HG02798 (cell line): ENCODE measurements at regions not wholly inside any gene's neighbourhood (a gene's known extent, or its start where the extent isn't known, plus 50 kb on each side); places are given as distances from the start of the nearest gene placed in this dataset.
"Not testable (repeated sequence)": the region's sequence is repeated elsewhere in the genome, so short reads cannot be mapped to it uniquely, and the experiment has no call there.

Source experiments
- ATAC-seq: cut with Tn5 transposase; IDR thresholded peaks from one replicate; pipeline ENCODE4 v1.9.1; 2021; ENCODE audit warnings: mild to moderate bottlenecking; ENCODE audit not compliant: unreplicated experiment, poor library complexity

- no peak for ATAC-seq
Observed at GRCh38 chr15:26043018-26043417, 179.9 kb upstream of the ATP10A start.

- ATAC-seq, result no peak
Observed at GRCh38 chr15:26038693-26039092, 175.6 kb upstream of the ATP10A start.

GRCh38 chr15:26037369-26037768 is 174.2 kb upstream of the ATP10A start:
- ATAC-seq, result no peak

GRCh38 chr15:26033493-26033892 is 170.4 kb upstream of the ATP10A start:
- ATAC-seq, result no peak

- ATAC-seq, result no peak
Observed at GRCh38 chr15:26032162-26032846, 169.2 kb upstream of the ATP10A start.

DNA sequence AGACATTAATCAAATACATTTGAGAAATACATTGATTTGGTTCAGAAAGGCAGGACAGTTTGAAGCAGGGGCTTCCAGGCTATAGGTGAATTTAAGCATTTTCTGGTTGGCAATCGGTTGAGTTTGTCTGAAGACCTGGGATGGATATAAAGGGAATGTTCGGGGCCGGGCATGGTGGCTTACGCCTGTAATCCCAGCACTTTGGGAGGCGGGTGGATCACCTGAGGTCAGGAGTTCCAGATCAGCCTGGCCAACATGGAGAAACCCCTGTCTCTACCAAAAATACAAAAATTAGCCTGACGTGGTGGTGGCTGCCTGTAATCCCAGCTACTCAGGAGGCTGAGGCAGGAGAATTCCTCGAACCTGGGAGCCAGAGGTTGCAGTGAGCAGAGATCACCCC is 166.5 kb upstream of the ATP10A start:
- not testable (repeated sequence) for ATAC-seq

GRCh38 chr15:26029146-26029545 is 166.0 kb upstream of the ATP10A start:
- ATAC-seq, result no peak

- ATAC-seq, result no peak
Observed at GRCh38 chr15:26028086-26028740, 165.1 kb upstream of the ATP10A start.

- not testable (repeated sequence) for ATAC-seq
Observed at GRCh38 chr15:26026671-26027070, 163.5 kb upstream of the ATP10A start.

DNA sequence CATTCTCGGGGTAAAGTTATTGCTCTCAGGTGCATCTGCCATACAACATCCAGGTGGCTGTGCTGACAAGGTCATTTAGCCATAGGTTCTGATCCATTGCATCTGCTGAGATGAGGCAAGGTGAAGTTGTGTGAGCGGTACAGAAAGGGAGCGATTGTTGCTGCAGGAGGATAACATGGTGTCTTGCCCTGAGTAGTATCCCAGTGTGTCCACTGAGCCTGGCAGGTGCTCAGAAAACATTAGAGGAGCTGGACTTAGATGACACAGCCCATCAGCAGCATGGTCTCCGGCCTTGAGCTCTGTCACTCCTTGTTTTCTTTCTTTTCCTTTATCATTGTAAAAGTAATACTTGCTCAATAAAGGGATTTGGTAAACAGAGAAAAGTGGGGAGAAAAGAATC is 161.1 kb upstream of the ATP10A start:
- no peak for ATAC-seq

DNA sequence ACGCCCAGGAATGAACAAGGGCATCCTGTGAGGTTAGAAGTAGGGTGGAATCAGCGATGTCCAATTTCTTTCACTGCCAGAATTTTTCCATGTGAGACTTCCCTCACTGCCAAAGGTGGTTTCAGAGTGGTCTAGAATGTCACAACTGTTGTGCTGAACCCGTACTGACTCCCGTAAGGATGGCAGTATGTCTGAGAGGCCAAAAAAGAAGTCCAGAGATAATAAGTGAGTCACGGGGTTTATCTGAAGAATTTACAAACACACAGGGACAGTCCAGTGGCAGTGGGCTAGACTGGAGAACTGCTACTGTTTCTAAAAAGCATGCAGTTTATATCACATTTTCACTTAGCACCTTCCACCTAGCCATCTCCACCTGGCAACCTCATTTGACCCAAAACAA is 160.6 kb upstream of the ATP10A start:
- ATAC-seq, result no peak

GRCh38 chr15:26023231-26023630 is 160.1 kb upstream of the ATP10A start:
- ATAC-seq, result no peak

GRCh38 chr15:26020871-26021270 is 157.7 kb upstream of the ATP10A start:
- ATAC-seq, result no peak

DNA sequence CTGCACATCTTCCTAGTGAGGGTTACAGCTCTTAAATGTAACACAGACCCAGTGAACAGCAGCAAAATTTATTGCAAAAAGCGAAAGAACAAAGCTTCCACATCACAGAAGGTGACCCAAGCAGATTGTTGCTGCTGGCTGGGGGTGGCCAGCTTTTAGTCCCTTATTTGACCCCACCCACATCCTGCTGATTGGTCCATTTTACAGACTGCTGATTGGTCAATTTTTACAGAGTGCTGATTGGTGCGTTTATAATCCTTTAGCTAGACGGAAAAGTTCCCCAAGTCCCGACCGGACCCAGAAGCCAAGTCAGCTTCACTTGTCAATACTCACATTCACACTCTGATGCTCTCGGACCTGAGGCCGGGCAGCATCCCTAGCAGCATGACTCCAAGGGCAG is 154.5 kb upstream of the ATP10A start:
- no peak for ATAC-seq

GRCh38 chr15:26015516-26016075 is 152.5 kb upstream of the ATP10A start:
- no peak for ATAC-seq

DNA sequence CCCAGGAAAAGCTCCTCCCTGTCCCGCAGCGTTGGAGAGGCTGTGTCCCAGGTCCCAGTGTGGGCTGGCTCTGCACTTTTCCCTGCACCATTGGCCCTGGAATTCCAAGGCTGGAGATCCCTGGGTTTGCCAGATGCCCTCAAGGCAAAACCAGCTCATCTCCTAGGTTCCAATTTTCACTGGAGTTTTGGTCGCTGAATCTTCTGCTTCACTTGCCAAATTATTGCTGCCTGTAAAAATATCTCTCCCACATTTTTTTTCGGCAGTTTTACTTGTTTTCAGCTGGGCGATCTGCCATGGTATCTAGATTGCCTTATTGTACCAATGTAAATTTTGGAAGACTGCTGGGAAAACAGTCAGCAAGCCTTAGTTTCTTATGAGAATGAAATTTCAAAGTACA is 150.9 kb upstream of the ATP10A start:
- no peak for ATAC-seq

- ATAC-seq, result no peak
Observed at GRCh38 chr15:26011916-26012315, 148.8 kb upstream of the ATP10A start.

GRCh38 chr15:26007151-26007550 is 144.0 kb upstream of the ATP10A start:
- no peak for ATAC-seq

- ATAC-seq, result no peak
Observed at GRCh38 chr15:26001201-26001600, 138.1 kb upstream of the ATP10A start.

DNA sequence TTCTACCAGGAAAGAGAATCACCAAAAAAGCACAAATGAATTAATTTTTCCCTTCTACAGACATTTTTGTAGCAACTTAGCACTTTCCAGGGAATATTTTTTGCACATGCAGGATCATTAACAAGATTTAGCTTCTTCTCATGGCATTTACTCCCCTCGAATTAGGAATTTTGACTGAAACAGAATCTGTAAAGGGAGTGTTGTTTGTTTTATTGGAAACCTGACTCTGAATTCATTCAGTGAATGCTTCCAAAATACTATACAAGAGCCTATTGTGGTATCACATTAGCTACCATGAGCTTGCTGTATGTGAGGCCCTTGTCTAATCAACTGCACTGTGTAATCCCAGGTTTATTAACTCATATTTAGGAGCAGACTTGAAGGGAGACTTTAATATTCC is 130.4 kb upstream of the ATP10A start:
- no peak for ATAC-seq

- ATAC-seq, result no peak
Observed at GRCh38 chr15:25990220-25990619, 127.1 kb upstream of the ATP10A start.

GRCh38 chr15:25989327-25989726 is 126.2 kb upstream of the ATP10A start:
- ATAC-seq, result no peak
